Retinal pigment epithelial cell (primary cell): ENCODE measurements at regions not wholly inside any gene's neighbourhood (a gene's known extent, or its start where the extent isn't known, plus 50 kb on each side); places are given as distances from the start of the nearest gene placed in this dataset.

Experiments used
- DNase-seq: peaks from one replicate; pipeline ENCODE4 v3.0.0-alpha.2; 2010; ENCODE audit warnings: low read depth
- H3K4me3 ChIP-seq: 2 replicates; pipeline ENCODE4 v1.5.1; 2011; ENCODE audit warnings: mild to moderate bottlenecking, low read length, control low read depth, moderate library complexity
- CTCF ChIP-seq: conservative IDR thresholded peaks from 2 replicates; pipeline ENCODE4 v1.5.1; 2011; ENCODE audit warnings: low read depth, low read length, control low read depth, inconsistent platforms

- no peak for DNase-seq
- TF ChIP-seq CTCF = no peak
- H3K4me3 ChIP-seq = no peak overlapping the region
These were observed 373.0 kb upstream of the ESRRG start for GRCh38 chr1:217096200-217096599.

- no peak for DNase-seq
- no peak for TF ChIP-seq CTCF
- no peak overlapping the region for H3K4me3 ChIP-seq
These were observed 371.9 kb upstream of the ESRRG start for GRCh38 chr1:217095050-217095622.

GRCh38 chr1:217091561-217091960 lies 368.3 kb upstream of the ESRRG start:
- no peak for DNase-seq
- H3K4me3 ChIP-seq = no peak overlapping the region
- no peak for TF ChIP-seq CTCF

- DNase-seq = no peak
- no peak for TF ChIP-seq CTCF
- peak overlapping the region; percentile 61 for H3K4me3 ChIP-seq
These were observed 367.1 kb upstream of the ESRRG start for GRCh38 chr1:217090060-217090911.

- no peak for DNase-seq
- H3K4me3 ChIP-seq = peak overlapping the region; percentile 61
- TF ChIP-seq CTCF = no peak
These were observed 366.3 kb upstream of the ESRRG start for GRCh38 chr1:217089361-217090014.

GRCh38 chr1:217088521-217089284 lies 365.5 kb upstream of the ESRRG start:
- no peak for DNase-seq
- TF ChIP-seq CTCF = no peak
- H3K4me3 ChIP-seq = peak overlapping the region; percentile 61
